CD4-positive, CD25-positive, alpha-beta regulatory T cell (primary cell): ENCODE measurements at regions not wholly inside any gene's neighbourhood (a gene's known extent, or its start where the extent isn't known, plus 50 kb on each side); places are given as distances from the start of the nearest gene placed in this dataset.

Source experiments
- ATAC-seq, 2 donors: fragments of 150-1000 bp; cut with Tn5 transposase; one replicate each; pipeline ENCODE4 v1.10.0; 2021; ENCODE audit warnings: low read depth in 2 of 2, moderate number of reproducible peaks in 2 of 2, moderate library complexity in 1 of 2
- DNase-seq, 3 donors: peaks; one replicate each; pipeline versions ENCODE4 v3.0.0 to v3.0.0-alpha.2; 2012 to 2022; ENCODE audit warnings: mixed read lengths in 1 of 3
- H3K27ac ChIP-seq: one replicate; pipeline ENCODE4 v1.7.0; 2013; ENCODE audit warnings: mild to moderate bottlenecking, low read length; ENCODE audit not compliant: insufficient read depth, poor library complexity, severe bottlenecking
- H3K27me3 ChIP-seq: one replicate; pipeline ENCODE4 v1.7.0; 2013; ENCODE audit warnings: low read length; ENCODE audit not compliant: control insufficient read depth, insufficient read depth
- H3K36me3 ChIP-seq: one replicate; pipeline ENCODE4 v1.7.0; 2013; ENCODE audit warnings: mild to moderate bottlenecking, low read length, moderate library complexity; ENCODE audit not compliant: control insufficient read depth, insufficient read depth
- H3K4me1 ChIP-seq: 2 replicates; pipeline ENCODE4 v1.7.0; 2013; ENCODE audit warnings: mild to moderate bottlenecking, low read length; ENCODE audit not compliant: insufficient read depth, control insufficient read depth, poor library complexity, severe bottlenecking
- H3K4me3 ChIP-seq: one replicate; pipeline ENCODE4 v1.7.0; 2013; ENCODE audit warnings: low read depth, mild to moderate bottlenecking, low read length, moderate library complexity
- H3K9me3 ChIP-seq, 2 experiments: 1 replicate in 1 of 2; 2 replicates in 1 of 2; pipeline ENCODE4 v1.7.0; 2013; ENCODE audit warnings: low read length in 2 of 2, mild to moderate bottlenecking in 1 of 2, moderate library complexity in 1 of 2; ENCODE audit not compliant: control insufficient read depth in 2 of 2
- H3K27ac Mint-ChIP-seq, 3 donors: one replicate each; pipeline ENCODE4 v1.8.0; 2020 to 2022; ENCODE audit warnings: mild to moderate bottlenecking in 3 of 3, mixed read lengths in 3 of 3, moderate library complexity in 2 of 3
- H3K27me3 Mint-ChIP-seq: one replicate; pipeline ENCODE4 v1.8.0; 2022; ENCODE audit warnings: mild to moderate bottlenecking, mixed read lengths
- H3K36me3 Mint-ChIP-seq: one replicate; pipeline ENCODE4 v1.8.0; 2020; ENCODE audit warnings: mixed read lengths
- H3K4me1 Mint-ChIP-seq, 4 donors: one replicate each; pipeline ENCODE4 v1.8.0; 2020 to 2022; ENCODE audit warnings: mixed read lengths in 4 of 4, mild to moderate bottlenecking in 1 of 4
- H3K4me3 Mint-ChIP-seq, 4 donors: one replicate each; pipeline ENCODE4 v1.8.0; 2020 to 2022; ENCODE audit warnings: mild to moderate bottlenecking in 4 of 4, mixed read lengths in 4 of 4, moderate library complexity in 3 of 4
- H3K9me3 Mint-ChIP-seq, 7 donors: one replicate each; pipeline ENCODE4 v1.8.0; 2020 to 2022; ENCODE audit warnings: mixed read lengths in 7 of 7, mild to moderate bottlenecking in 3 of 7, moderate library complexity in 2 of 7

DNA sequence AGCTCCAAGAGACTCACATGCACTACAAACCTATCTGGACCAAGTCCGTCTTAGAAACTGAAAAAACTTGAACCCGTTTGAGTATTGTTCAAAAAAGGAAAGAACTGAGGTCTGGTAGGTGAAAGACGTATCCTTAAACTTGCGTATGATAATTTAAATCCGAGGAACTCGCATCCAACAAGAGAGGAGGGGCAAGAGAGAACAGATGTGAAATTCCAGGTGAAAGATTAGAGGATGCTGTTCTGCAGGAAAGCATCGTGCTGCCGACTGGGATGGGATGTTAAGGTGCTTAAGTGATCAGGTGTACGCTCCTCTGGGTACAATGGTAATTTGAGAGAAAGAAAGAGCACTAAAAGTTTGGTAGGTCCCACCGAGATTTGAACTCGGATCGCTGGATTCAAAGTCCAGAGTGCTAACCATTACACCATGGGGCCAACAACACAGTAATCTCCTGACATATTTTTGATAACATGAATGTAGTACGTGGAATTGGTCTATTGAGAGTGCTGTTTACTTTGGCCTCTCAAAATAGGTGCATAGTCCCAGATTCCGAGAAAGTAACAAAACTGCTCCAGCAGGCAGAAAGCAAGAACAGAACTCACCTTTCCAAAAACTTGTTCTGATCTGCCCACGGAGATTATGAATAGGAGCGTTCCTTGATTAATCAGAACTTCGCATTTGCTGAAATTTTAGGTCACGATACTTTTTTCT, 53.5 kb upstream of the BTN3A2 start:
- peaks cover 24% of the 10 kb centered on the region for H3K27me3 Mint-ChIP-seq
- Histone ChIP-seq H3K27ac (peak overlapping the region; percentile 56), H3K36me3 (no peaks in the 10 kb centered on the region), H3K9me3 (no peaks in the 10 kb centered on the region), H3K27me3 (no peaks in the 10 kb centered on the region), H3K4me3 (peak overlapping the region; percentile 96), H3K4me1 (no peaks in the 10 kb centered on the region)
- peak overlapping the region; percentile 91 to 98 (median 93) for H3K27ac Mint-ChIP-seq
- H3K36me3 Mint-ChIP-seq, result no peaks in the 10 kb centered on the region
- DNase-seq (peak; percentile 33 to 75 (median 75)), ATAC-seq (peak; percentile 46 to 54)
- peaks cover 22 to 41% (median 27%) of the 10 kb centered on the region in 4 donors for H3K4me1 Mint-ChIP-seq
- H3K9me3 Mint-ChIP-seq, result peaks cover 0 to 9% (median 0%) of the 10 kb centered on the region in 7 donors
- peak overlapping the region; percentile 92 to 95 (median 94) for H3K4me3 Mint-ChIP-seq

DNA sequence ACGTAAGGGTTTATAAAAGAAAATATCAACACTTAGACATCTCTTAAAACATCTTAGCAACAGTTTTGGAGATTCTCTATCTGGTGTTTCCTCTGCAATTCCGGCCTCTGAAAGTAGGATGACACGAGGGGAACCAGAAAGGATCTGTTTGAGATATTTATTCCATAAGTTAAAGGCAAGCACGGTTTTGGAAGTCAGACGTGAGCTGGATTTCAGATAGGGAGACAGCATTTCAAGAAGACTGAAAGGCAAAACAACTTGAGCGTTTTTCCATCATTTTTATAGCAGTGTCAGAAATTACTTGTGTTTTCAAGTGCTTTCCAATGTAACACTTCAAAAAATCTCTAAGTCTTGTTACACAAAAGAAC, 52.9 kb upstream of the BTN3A2 start:
- Mint-ChIP-seq H3K4me3 (peak overlapping the region; percentile 92 to 95 (median 94)), H3K4me1 (peaks cover 22 to 41% (median 27%) of the 10 kb centered on the region in 4 donors), H3K27ac (peak overlapping the region; percentile 91 to 98 (median 93)), H3K9me3 (peaks cover 0 to 9% (median 0%) of the 10 kb centered on the region in 7 donors), H3K27me3 (peaks cover 24% of the 10 kb centered on the region), H3K36me3 (no peaks in the 10 kb centered on the region)
- Histone ChIP-seq H3K27me3 (no peaks in the 10 kb centered on the region), H3K4me3 (peak overlapping the region; percentile 96), H3K9me3 (no peaks in the 10 kb centered on the region), H3K27ac (peak overlapping the region; percentile 56), H3K4me1 (no peaks in the 10 kb centered on the region), H3K36me3 (no peaks in the 10 kb centered on the region)
- DNase-seq (no peak), ATAC-seq (no peak)

DNA sequence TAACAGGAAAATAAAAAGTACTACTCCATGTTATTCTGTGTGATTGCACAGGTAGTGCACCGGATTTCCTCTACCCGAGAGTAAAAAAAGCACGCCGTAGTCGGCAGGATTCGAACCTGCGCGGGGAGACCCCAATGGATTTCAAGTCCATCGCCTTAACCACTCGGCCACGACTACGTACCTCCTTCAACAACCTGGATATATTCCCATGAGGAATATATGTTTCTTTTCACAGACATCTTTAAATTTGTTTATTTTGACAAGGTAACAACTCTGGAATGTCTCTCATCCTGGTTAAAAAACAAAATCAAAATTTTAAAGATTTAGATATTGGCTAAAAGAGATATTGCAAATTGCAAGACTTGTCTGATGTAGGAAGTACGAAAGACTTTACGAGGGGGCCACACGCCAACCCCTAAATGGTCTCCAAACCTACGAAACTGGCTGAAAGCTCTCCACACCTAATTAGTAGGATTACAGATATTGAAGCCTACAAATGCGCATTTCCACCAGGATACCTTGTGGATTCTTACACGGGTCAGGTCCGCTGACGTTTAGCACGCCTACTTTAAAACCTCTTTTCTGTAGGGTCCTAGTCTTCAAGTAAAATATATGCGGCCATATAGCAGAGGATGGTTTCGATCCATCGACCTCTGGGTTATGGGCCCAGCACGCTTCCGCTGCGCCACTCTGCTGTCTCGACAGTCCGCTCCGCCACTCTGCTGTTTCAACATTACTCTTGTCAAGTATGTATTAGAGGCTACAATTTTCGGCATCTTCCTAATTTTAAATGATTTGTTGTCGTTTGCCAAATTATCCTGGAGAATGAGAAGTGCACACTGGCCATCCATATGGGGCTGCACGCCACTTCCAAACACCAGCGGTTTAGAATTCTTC, 52.2 kb upstream of the BTN3A2 start:
- peaks cover 0 to 9% (median 0%) of the 10 kb centered on the region in 7 donors for H3K9me3 Mint-ChIP-seq
- peak overlapping the region; percentile 91 to 98 (median 93) for H3K27ac Mint-ChIP-seq
- H3K36me3 Mint-ChIP-seq, result no peaks in the 10 kb centered on the region
- Histone ChIP-seq H3K36me3 (no peaks in the 10 kb centered on the region), H3K4me1 (no peaks in the 10 kb centered on the region), H3K27me3 (peaks cover 2% of the 10 kb centered on the region), H3K27ac (peak overlapping the region; percentile 56), H3K4me3 (peak overlapping the region; percentile 96), H3K9me3 (no peaks in the 10 kb centered on the region)
- peak overlapping the region; percentile 92 to 95 (median 94) for H3K4me3 Mint-ChIP-seq
- ATAC-seq, result peak; percentile 53 to 68
- DNase-seq, result peak; percentile 73 to 88 (median 81)
- H3K27me3 Mint-ChIP-seq, result peaks cover 26% of the 10 kb centered on the region
- peaks cover 22 to 38% (median 27%) of the 10 kb centered on the region in 4 donors for H3K4me1 Mint-ChIP-seq
